K562 (cell line): ENCODE measurements at regions not wholly inside any gene's neighbourhood (a gene's known extent, or its start where the extent isn't known, plus 50 kb on each side); places are given as distances from the start of the nearest gene placed in this dataset.

ENCODE experiments used
- ATAC-seq: fragments of 200-7000 bp; cut with Tn5 transposase; 3 replicates; pipeline ENCODE4 v1.9.1; 2020; ENCODE audit warnings: moderate library complexity
- BruUV-seq: library from RNA; stranded (reverse); fragments of 400-500 nt; replicated peaks from 2 replicates; lab custom pipeline; 2021; lab: Mats Ljungman, UMichigan
- CTCF ChIA-PET: fragments of 300-600 bp; formaldehyde crosslinking; extraction: SDS; loops from one replicate; lab custom pipeline; 2021; ENCODE audit warnings: low intra/inter-chr PET ratio; lab: Yijun Ruan, JAX
- POLR2A ChIA-PET: fragments of 300-600, 350-650 bp; sonication (Branson Sonifier 250); formaldehyde crosslinking; extraction: SDS; loops from one replicate; lab custom pipeline; 2021; ENCODE audit warnings: antibody characterized with exemption, inconsistent platforms; lab: Yijun Ruan, JAX
- DNase-seq, 4 experiments: peaks; one replicate each; pipeline versions ENCODE4 v3.0.0 to v3.0.0-alpha.2; 2011 to 2018; ENCODE audit warnings: low spot score in 3 of 4, mixed read lengths in 3 of 4; ENCODE audit errors: extremely low read depth in 1 of 4
- FAIRE-seq: peaks from 2 replicates; lab custom pipeline; 2011; peaks lifted over from hg19 to GRCh38; lab: Jason Lieb, UNC
- H2AFZ ChIP-seq: 2 replicates; pipeline ENCODE4 v1.6.0; 2011; ENCODE audit warnings: low read depth, low read length, control low read depth, inconsistent platforms
- H3K27ac ChIP-seq: fragments of 200-600 bp; 3 replicates; pipeline ENCODE4 v1.8.0; 2011; ENCODE audit warnings: low read depth, mild to moderate bottlenecking, control low read depth, inconsistent platforms, low read length, moderate library complexity, mixed read lengths; ENCODE audit errors: extremely low read depth
- H3K27me3 ChIP-seq, 2 experiments: fragments of 300-600 bp in 1 of 2; 2 replicates in 1 of 2; 3 replicates in 1 of 2; pipeline versions ENCODE4 v1.6.0 to v1.8.0; 2011; ENCODE audit warnings: inconsistent platforms in 2 of 2, low read length in 2 of 2, mild to moderate bottlenecking in 1 of 2, mixed read lengths in 1 of 2, moderate library complexity in 1 of 2; ENCODE audit not compliant: control insufficient read depth in 2 of 2, insufficient read depth in 2 of 2
- H3K36me3 ChIP-seq: fragments of 300-600 bp; 3 replicates; pipeline ENCODE4 v1.8.0; 2011; ENCODE audit warnings: mild to moderate bottlenecking, low read length, inconsistent platforms; ENCODE audit not compliant: control insufficient read depth, insufficient read depth
- H3K4me1 ChIP-seq, 2 experiments: fragments of 200-600 bp in 1 of 2; replicated peaks in 1 of 2; 2 replicates in 1 of 2; 3 replicates in 1 of 2; pipeline versions ENCODE4 v1.5.1 to v1.8.0; 2011; ENCODE audit warnings: inconsistent platforms in 2 of 2, low read length in 2 of 2, mild to moderate bottlenecking in 1 of 2, mixed read lengths in 1 of 2, moderate library complexity in 1 of 2; ENCODE audit not compliant: control insufficient read depth in 2 of 2, insufficient read depth in 2 of 2
- H3K4me2 ChIP-seq: 2 replicates; pipeline ENCODE4 v1.6.1; 2011; ENCODE audit warnings: low read length, control low read depth, inconsistent platforms, mixed read lengths; ENCODE audit not compliant: insufficient read depth
- H3K4me3 ChIP-seq: fragments of 200-600 bp; sonication (generic), shearing (Covaris generic); 2 replicates; pipeline ENCODE4 v1.5.1; 2016; ENCODE audit warnings: control low read depth, inconsistent platforms
- H3K79me2 ChIP-seq: fragments of 200-600 bp; 3 replicates; pipeline ENCODE4 v1.8.0; 2011; ENCODE audit warnings: low read length, inconsistent platforms; ENCODE audit not compliant: control insufficient read depth, insufficient read depth
- H3K9ac ChIP-seq, 2 experiments: 2 replicates each; pipeline versions ENCODE4 v1.6.0 to v1.6.1; 2011; ENCODE audit warnings: low read depth in 2 of 2, low read length in 2 of 2, control low read depth in 1 of 2, inconsistent platforms in 1 of 2, mild to moderate bottlenecking in 1 of 2, mixed read lengths in 1 of 2; ENCODE audit not compliant: insufficient read depth in 1 of 2
- H3K9me1 ChIP-seq: one replicate; pipeline ENCODE4 v1.6.0; 2011; ENCODE audit warnings: inconsistent platforms, mild to moderate bottlenecking, low read length, moderate library complexity; ENCODE audit not compliant: control insufficient read depth, insufficient read depth
- H3K9me3 ChIP-seq: replicated peaks from 2 replicates; pipeline ENCODE4 v1.5.1; 2011; ENCODE audit warnings: low read depth, low read length, inconsistent platforms; ENCODE audit not compliant: control insufficient read depth, insufficient read depth
- H4K20me1 ChIP-seq: replicated peaks from 2 replicates; pipeline ENCODE4 v1.6.1; 2011; ENCODE audit warnings: low read length, inconsistent platforms, mixed read lengths; ENCODE audit not compliant: control insufficient read depth, insufficient read depth
- FOXJ2 ChIP-seq: fragments of 200-800 bp; sonication (Bioruptor generic); IDR thresholded peaks from 2 replicates; pipeline ENCODE4 v1.6.1; 2016; ENCODE audit warnings: missing genetic modification characterization, missing compliant biosample characterization
- GTF2A2 ChIP-seq: IDR thresholded peaks from 2 replicates; pipeline ENCODE4 v1.6.1; 2016; ENCODE audit warnings: mild to moderate bottlenecking, missing genetic modification characterization, missing compliant biosample characterization
- HMGN3 ChIP-seq: IDR thresholded peaks from 2 replicates; pipeline ENCODE4 v1.6.1; 2011; ENCODE audit warnings: borderline replicate concordance, low read depth, mild to moderate bottlenecking, mixed read lengths, low read length; ENCODE audit not compliant: insufficient read length; ENCODE audit errors: extremely low read depth
- HNRNPLL ChIP-seq: fragments of 200-400 bp; formaldehyde crosslinking; IDR thresholded peaks from 2 replicates; pipeline ENCODE4 v1.6.1; 2017; ENCODE audit warnings: low read length, low read depth, mild to moderate bottlenecking; ENCODE audit not compliant: poor library complexity, severe bottlenecking
- HSF4 ChIP-seq: fragments of 250-450 bp; sonication (Bioruptor Pico); IDR thresholded peaks from 2 replicates; pipeline ENCODE4 v2.1.2; 2022; ENCODE audit warnings: mild to moderate bottlenecking, moderate library complexity, borderline replicate concordance
- MAFG ChIP-seq: fragments of 450-650 bp; conservative IDR thresholded peaks from 2 replicates; pipeline ENCODE4 v1.6.1; 2016; ENCODE audit warnings: missing genetic modification characterization, missing compliant biosample characterization
- MECOM ChIP-seq: fragments of 250-450 bp; sonication (Bioruptor Pico); IDR thresholded peaks from 2 replicates; pipeline ENCODE4 v1.8.0; 2022; ENCODE audit warnings: inconsistent platforms
- NFE2 ChIP-seq: IDR thresholded peaks from 2 replicates; pipeline ENCODE4 v1.6.1; 2014; ENCODE audit warnings: antibody characterized with exemption, low read depth
- NFE2L1 ChIP-seq: fragments of 450-650 bp; IDR thresholded peaks from 2 replicates; pipeline ENCODE4 v1.6.1; 2016; ENCODE audit warnings: missing genetic modification characterization, low read depth, mild to moderate bottlenecking, missing compliant biosample characterization, moderate library complexity, borderline replicate concordance
- STAT5A ChIP-seq: IDR thresholded peaks from 2 replicates; pipeline ENCODE4 v1.6.1; 2012; ENCODE audit warnings: low read length, inconsistent platforms, borderline replicate concordance
- TAF1 ChIP-seq: IDR thresholded peaks from 2 replicates; pipeline ENCODE4 v1.6.1; 2011; ENCODE audit warnings: mild to moderate bottlenecking, low read length, moderate library complexity; ENCODE audit not compliant: insufficient read depth, control insufficient read depth, severe bottlenecking; ENCODE audit errors: extremely low read depth
- ZNF445 ChIP-seq: fragments of 250-450 bp; sonication (Bioruptor Pico); IDR thresholded peaks from 2 replicates; pipeline ENCODE4 v1.4.0; 2020; ENCODE audit warnings: low read depth, mild to moderate bottlenecking, moderate library complexity
- ZNF699 ChIP-seq: fragments of 250-450 bp; sonication (Bioruptor Pico); IDR thresholded peaks from 2 replicates; pipeline ENCODE4 v1.8.0; 2021; ENCODE audit warnings: mild to moderate bottlenecking, moderate library complexity; ENCODE audit not compliant: insufficient replicate concordance
- WGBS: fragments of 100-300 bp; shearing (Covaris generic); methylation state at CpG from one replicate; pipeline ENCODE4 v1.1.6; 2016; ENCODE audit warnings: low coverage, mixed read lengths; ENCODE audit not compliant: insufficient coverage; ENCODE audit errors: missing lambda C conversion rate; 5-methylcytosine and 5-hydroxymethylcytosine counted together
- in situ Hi-C: fragments of 300-500 bp; cut with MboI; formaldehyde crosslinking; loops from 4 replicates; pipeline ENCODE4 v1.15.0; 2018; ENCODE audit warnings: inconsistent platforms, mixed read lengths
- intact Hi-C: fragments of 100-400 bp; cut with micrococcal nuclease; formaldehyde crosslinking; loops from 2 replicates; pipeline ENCODE4 v1.14.2; 2022
- TF ChIP-seq, protein P1 (sequence below): fragments of 450-650 bp; conservative IDR thresholded peaks from 2 replicates; pipeline ENCODE4 v1.6.1; 2016; ENCODE audit warnings: missing genetic modification characterization, low read depth, mild to moderate bottlenecking, control low read depth, missing compliant biosample characterization
- TF ChIP-seq, protein P2 (sequence below): IDR thresholded peaks from 2 replicates; pipeline ENCODE4 v1.6.1; 2014; ENCODE audit warnings: antibody characterized with exemption

DNA sequence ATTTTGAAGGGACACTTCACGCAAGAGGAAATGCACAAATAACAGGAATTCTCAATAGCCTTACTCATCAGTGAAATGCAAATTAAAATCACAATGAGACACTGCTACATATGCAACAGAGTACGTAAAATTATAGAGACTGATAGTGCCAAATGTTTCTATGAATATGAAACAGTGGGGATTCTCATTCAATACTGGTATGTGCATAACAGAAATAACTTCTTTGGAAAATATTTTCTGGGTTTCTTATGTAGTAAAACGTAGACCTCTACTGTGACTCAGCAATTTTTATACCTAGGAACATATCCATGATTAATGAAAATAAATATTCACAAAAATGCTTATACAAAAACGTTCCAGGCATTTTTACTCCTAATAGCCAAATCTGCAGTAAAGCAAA lies 1625.2 kb downstream of the MAT2B start:
- H3K4me3 ChIP-seq: no peak overlapping the region
- no peaks in the 10 kb centered on the region for H3K4me1 ChIP-seq
- H3K9me3 ChIP-seq: no peaks in the 10 kb centered on the region
- intact Hi-C loops: no loop called here
- no peak overlapping the region for H3K9ac ChIP-seq
- H4K20me1 ChIP-seq: no peaks in the 10 kb centered on the region
- ChIA-PET POLR2A (no interaction called here), CTCF (no interaction called here)
- ATAC-seq (no peak), DNase-seq (no peak), FAIRE-seq (no peak)
- H2AFZ ChIP-seq: no peak overlapping the region
- 1% methylated on average over 4 of the region's 4 CpGs for WGBS
- no peaks in the 10 kb centered on the region for H3K79me2 ChIP-seq
- BruUV-seq: no TSS peak
- no peak overlapping the region for H3K4me2 ChIP-seq
- H3K9me1 ChIP-seq: no peaks in the 10 kb centered on the region
- no peaks in the 10 kb centered on the region for H3K27me3 ChIP-seq
- H3K36me3 ChIP-seq: no peaks in the 10 kb centered on the region
- no peak for TF ChIP-seq HNRNPLL
- TF ChIP-seq MECOM (CRISPR knock-in tag): no peak
- TF ChIP-seq ZNF699: no peak
- no peak for TF ChIP-seq HMGN3
- no peak for TF ChIP-seq TAF1
- TF ChIP-seq ZNF445 (CRISPR knock-in tag): no peak
- no peak for TF ChIP-seq STAT5A
- TF ChIP-seq, protein P1, sequence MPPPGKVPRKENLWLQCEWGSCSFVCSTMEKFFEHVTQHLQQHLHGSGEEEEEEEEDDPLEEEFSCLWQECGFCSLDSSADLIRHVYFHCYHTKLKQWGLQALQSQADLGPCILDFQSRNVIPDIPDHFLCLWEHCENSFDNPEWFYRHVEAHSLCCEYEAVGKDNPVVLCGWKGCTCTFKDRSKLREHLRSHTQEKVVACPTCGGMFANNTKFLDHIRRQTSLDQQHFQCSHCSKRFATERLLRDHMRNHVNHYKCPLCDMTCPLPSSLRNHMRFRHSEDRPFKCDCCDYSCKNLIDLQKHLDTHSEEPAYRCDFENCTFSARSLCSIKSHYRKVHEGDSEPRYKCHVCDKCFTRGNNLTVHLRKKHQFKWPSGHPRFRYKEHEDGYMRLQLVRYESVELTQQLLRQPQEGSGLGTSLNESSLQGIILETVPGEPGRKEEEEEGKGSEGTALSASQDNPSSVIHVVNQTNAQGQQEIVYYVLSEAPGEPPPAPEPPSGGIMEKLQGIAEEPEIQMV (tag): no peak
- no peak for TF ChIP-seq GTF2A2
- TF ChIP-seq NFE2: 0 out of 2 replicates have a peak, but pooled peaks have one; percentile 13
- TF ChIP-seq HSF4 (CRISPR knock-in tag): no peak
- peak; percentile 55; the same call in 1 of the 2 replicates for TF ChIP-seq NFE2L1
- TF ChIP-seq MAFG: peak; percentile 57; the same call in 1 of the 2 replicates
- TF ChIP-seq FOXJ2: no peak
- TF ChIP-seq, protein P2, sequence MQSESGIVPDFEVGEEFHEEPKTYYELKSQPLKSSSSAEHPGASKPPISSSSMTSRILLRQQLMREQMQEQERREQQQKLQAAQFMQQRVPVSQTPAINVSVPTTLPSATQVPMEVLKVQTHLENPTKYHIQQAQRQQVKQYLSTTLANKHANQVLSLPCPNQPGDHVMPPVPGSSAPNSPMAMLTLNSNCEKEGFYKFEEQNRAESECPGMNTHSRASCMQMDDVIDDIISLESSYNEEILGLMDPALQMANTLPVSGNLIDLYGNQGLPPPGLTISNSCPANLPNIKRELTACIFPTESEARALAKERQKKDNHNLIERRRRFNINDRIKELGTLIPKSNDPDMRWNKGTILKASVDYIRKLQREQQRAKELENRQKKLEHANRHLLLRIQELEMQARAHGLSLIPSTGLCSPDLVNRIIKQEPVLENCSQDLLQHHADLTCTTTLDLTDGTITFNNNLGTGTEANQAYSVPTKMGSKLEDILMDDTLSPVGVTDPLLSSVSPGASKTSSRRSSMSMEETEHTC: no peak
- no peak overlapping the region for H3K27ac ChIP-seq
- in situ Hi-C loops: no loop called here
